ENCODE measurements at regions not wholly inside any gene's neighbourhood (a gene's known extent, or its start where the extent isn't known, plus 50 kb on each side); places are given as distances from the start of the nearest gene placed in this dataset.

GRCh38 chr1:218809625-218810024 lies 364.1 kb upstream of the LYPLAL1 start:
- no peak for TF ChIP-seq CTCF (IDR thresholded peaks at IDR 0.05)
- ChIA-PET POLR2A (no interaction called here), CTCF (no interaction called here)
- Mint-ChIP-seq H3K27me3 (no peaks in the 10 kb centered on the region), H3K9me3 (no peaks in the 10 kb centered on the region), H3K27ac (no peak overlapping the region), H3K4me1 (ENCODE audit: low read depth) (no peaks in the 10 kb centered on the region), H3K36me3 (ENCODE audit: low read depth) (no peaks in the 10 kb centered on the region), H3K4me3 (no peak overlapping the region)
- intact Hi-C loops (cut with micrococcal nuclease): no loop called here
- no peak for DNase-seq
- ATAC-seq: no peak

GRCh38 chr1:218810306-218810705 lies 363.4 kb upstream of the LYPLAL1 start:
- DNase-seq (no peak), ATAC-seq (no peak)
- H3K4me1 Mint-ChIP-seq (ENCODE audit: low read depth): no peaks in the 10 kb centered on the region
- no peak overlapping the region for H3K4me3 Mint-ChIP-seq
- ChIA-PET CTCF (no interaction called here), POLR2A (no interaction called here)
- no peak overlapping the region for H3K27ac Mint-ChIP-seq
- TF ChIP-seq CTCF (IDR thresholded peaks at IDR 0.05): no peak
- H3K36me3 Mint-ChIP-seq (ENCODE audit: low read depth): no peaks in the 10 kb centered on the region
- H3K9me3 Mint-ChIP-seq: no peaks in the 10 kb centered on the region
- no peaks in the 10 kb centered on the region for H3K27me3 Mint-ChIP-seq
- intact Hi-C loops (cut with micrococcal nuclease): no loop called here

- Mint-ChIP-seq H3K27ac (no peak overlapping the region), H3K9me3 (no peaks in the 10 kb centered on the region), H3K36me3 (ENCODE audit: low read depth) (no peaks in the 10 kb centered on the region), H3K27me3 (no peaks in the 10 kb centered on the region), H3K4me1 (ENCODE audit: low read depth) (no peaks in the 10 kb centered on the region), H3K4me3 (no peak overlapping the region)
- ATAC-seq: no peak
- DNase-seq: no peak
- ChIA-PET POLR2A (no interaction called here), CTCF (no interaction called here)
- no peak for TF ChIP-seq CTCF (IDR thresholded peaks at IDR 0.05)
- intact Hi-C loops (cut with micrococcal nuclease): no loop called here
Observed at GRCh38 chr1:218811497-218811896, 362.2 kb upstream of the LYPLAL1 start.

- no peak for TF ChIP-seq CTCF (IDR thresholded peaks at IDR 0.05)
- H3K4me3 Mint-ChIP-seq: no peak overlapping the region
- no peaks in the 10 kb centered on the region for H3K4me1 Mint-ChIP-seq (ENCODE audit: low read depth)
- no peaks in the 10 kb centered on the region for H3K27me3 Mint-ChIP-seq
- intact Hi-C loops (cut with micrococcal nuclease): no loop called here
- no peaks in the 10 kb centered on the region for H3K9me3 Mint-ChIP-seq
- no peak overlapping the region for H3K27ac Mint-ChIP-seq
- no peaks in the 10 kb centered on the region for H3K36me3 Mint-ChIP-seq (ENCODE audit: low read depth)
- ChIA-PET POLR2A (no interaction called here), CTCF (no interaction called here)
- ATAC-seq: no peak
- no peak for DNase-seq
Observed at GRCh38 chr1:218812360-218812759, 361.3 kb upstream of the LYPLAL1 start.

- H3K9me3 Mint-ChIP-seq: no peaks in the 10 kb centered on the region
- ATAC-seq: no peak
- H3K4me3 Mint-ChIP-seq: no peak overlapping the region
- POLR2A ChIA-PET: no interaction called here
- no peaks in the 10 kb centered on the region for H3K36me3 Mint-ChIP-seq (ENCODE audit: low read depth)
- no peak for TF ChIP-seq CTCF (IDR thresholded peaks at IDR 0.05)
- H3K27me3 Mint-ChIP-seq: no peaks in the 10 kb centered on the region
- no peak overlapping the region for H3K27ac Mint-ChIP-seq
- CTCF ChIA-PET: no interaction called here
- DNase-seq: no peak
- no peaks in the 10 kb centered on the region for H3K4me1 Mint-ChIP-seq (ENCODE audit: low read depth)
- intact Hi-C loops (cut with micrococcal nuclease): no loop called here
Observed at GRCh38 chr1:218813237-218813636, 360.4 kb upstream of the LYPLAL1 start.

All from activated CD8-positive, alpha-beta T cell treated with anti-CD3 and anti-CD28 coated beads for 36 hours (primary cell).